Activated T-cell treated with anti-CD3 and anti-CD28 coated beads, Interleukin-2, amount 50 U/mL, for 24 hours (primary cell): ENCODE measurements at regions not wholly inside any gene's neighbourhood (a gene's known extent, or its start where the extent isn't known, plus 50 kb on each side); places are given as distances from the start of the nearest gene placed in this dataset.

ENCODE experiments used
- DNase-seq: peaks from one replicate; pipeline ENCODE4 v3.0.0-alpha.2; 2020
- H3K27ac Mint-ChIP-seq: 2 replicates; pipeline ENCODE4 v1.8.0; 2020; ENCODE audit warnings: mild to moderate bottlenecking, mixed read lengths
- H3K27me3 Mint-ChIP-seq: 2 replicates; pipeline ENCODE4 v1.8.0; 2020; ENCODE audit warnings: mixed read lengths
- H3K36me3 Mint-ChIP-seq: 2 replicates; pipeline ENCODE4 v1.8.0; 2020; ENCODE audit warnings: low read depth, mixed read lengths
- H3K4me1 Mint-ChIP-seq: 2 replicates; pipeline ENCODE4 v1.8.0; 2020; ENCODE audit warnings: low read depth, mixed read lengths
- H3K4me3 Mint-ChIP-seq: 2 replicates; pipeline ENCODE4 v1.8.0; 2020; ENCODE audit warnings: mild to moderate bottlenecking, moderate library complexity, mixed read lengths
- H3K9me3 Mint-ChIP-seq: 2 replicates; pipeline ENCODE4 v1.8.0; 2020; ENCODE audit warnings: mixed read lengths

- Mint-ChIP-seq H3K27me3 (peaks cover 2% of the 10 kb centered on the region), H3K4me3 (no peak overlapping the region), H3K4me1 (no peaks in the 10 kb centered on the region), H3K9me3 (no peaks in the 10 kb centered on the region), H3K36me3 (no peaks in the 10 kb centered on the region), H3K27ac (no peak overlapping the region)
- no peak for DNase-seq
These were observed 176.4 kb upstream of the MYT1L start for GRCh38 chr2:2507417-2507997.

GRCh38 chr2:2506536-2506935, 175.5 kb upstream of the MYT1L start:
- Mint-ChIP-seq H3K4me3 (no peak overlapping the region), H3K4me1 (no peaks in the 10 kb centered on the region), H3K36me3 (no peaks in the 10 kb centered on the region), H3K9me3 (no peaks in the 10 kb centered on the region), H3K27ac (no peak overlapping the region), H3K27me3 (peaks cover 2% of the 10 kb centered on the region)
- DNase-seq, result no peak

- Mint-ChIP-seq H3K27me3 (peaks cover 2% of the 10 kb centered on the region), H3K36me3 (no peaks in the 10 kb centered on the region), H3K9me3 (no peaks in the 10 kb centered on the region), H3K4me1 (no peaks in the 10 kb centered on the region), H3K27ac (no peak overlapping the region), H3K4me3 (no peak overlapping the region)
- no peak for DNase-seq
These were observed 174.5 kb upstream of the MYT1L start for GRCh38 chr2:2505604-2506003.

GRCh38 chr2:2503864-2504418, 172.9 kb upstream of the MYT1L start:
- H3K4me3 Mint-ChIP-seq, result no peak overlapping the region
- H3K4me1 Mint-ChIP-seq, result no peaks in the 10 kb centered on the region
- no peak overlapping the region for H3K27ac Mint-ChIP-seq
- H3K27me3 Mint-ChIP-seq, result peaks cover 2% of the 10 kb centered on the region
- H3K36me3 Mint-ChIP-seq, result no peaks in the 10 kb centered on the region
- no peak for DNase-seq
- H3K9me3 Mint-ChIP-seq, result no peaks in the 10 kb centered on the region

GRCh38 chr2:2502201-2502549, 171.1 kb upstream of the MYT1L start:
- H3K36me3 Mint-ChIP-seq, result no peaks in the 10 kb centered on the region
- no peaks in the 10 kb centered on the region for H3K9me3 Mint-ChIP-seq
- peaks cover 2% of the 10 kb centered on the region for H3K27me3 Mint-ChIP-seq
- no peaks in the 10 kb centered on the region for H3K4me1 Mint-ChIP-seq
- H3K4me3 Mint-ChIP-seq, result no peak overlapping the region
- DNase-seq, result no peak
- H3K27ac Mint-ChIP-seq, result no peak overlapping the region

DNA sequence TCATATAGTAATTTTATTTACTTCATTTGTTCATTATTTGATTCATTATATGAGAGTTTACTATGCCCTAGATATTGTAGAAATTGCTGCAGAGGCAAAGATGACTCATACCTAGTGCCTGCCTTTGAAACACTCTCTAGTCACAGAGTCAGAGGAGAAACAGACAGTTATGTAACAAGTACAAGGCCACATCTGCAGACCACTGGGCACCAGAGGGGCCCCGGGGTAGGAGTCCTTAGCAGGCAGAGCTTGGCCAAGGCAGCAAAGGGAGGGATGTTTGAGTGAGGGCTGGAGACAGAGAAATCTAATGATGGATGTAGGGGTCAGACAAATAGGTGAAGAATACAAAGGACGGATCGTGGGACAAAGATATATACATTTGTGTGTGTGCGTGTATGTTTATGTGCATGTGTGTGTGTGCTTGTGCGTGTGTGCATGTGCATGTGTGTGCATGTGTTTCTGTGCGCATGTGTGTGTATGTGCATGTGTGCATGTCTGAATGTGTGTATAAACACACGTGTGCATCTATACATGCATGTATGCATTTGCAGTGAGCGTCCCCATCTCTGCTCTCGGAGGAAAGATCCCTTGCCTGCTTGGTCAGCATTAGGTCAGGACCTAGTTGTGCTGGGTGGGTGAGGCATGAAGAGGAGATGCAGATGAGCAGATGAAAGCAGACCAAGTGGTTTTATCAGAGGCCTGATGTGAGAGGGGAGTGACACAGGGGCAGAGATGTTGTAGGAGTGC, 170.6 kb upstream of the MYT1L start:
- Mint-ChIP-seq H3K4me3 (no peak overlapping the region), H3K9me3 (no peaks in the 10 kb centered on the region), H3K36me3 (no peaks in the 10 kb centered on the region), H3K27ac (no peak overlapping the region), H3K4me1 (no peaks in the 10 kb centered on the region), H3K27me3 (peaks cover 2% of the 10 kb centered on the region)
- no peak for DNase-seq

- Mint-ChIP-seq H3K4me1 (no peaks in the 10 kb centered on the region), H3K9me3 (no peaks in the 10 kb centered on the region), H3K27me3 (peaks cover 8% of the 10 kb centered on the region), H3K36me3 (no peaks in the 10 kb centered on the region), H3K27ac (no peak overlapping the region), H3K4me3 (no peak overlapping the region)
- DNase-seq, result no peak
These were observed 164.5 kb upstream of the MYT1L start for GRCh38 chr2:2495606-2496005.

DNA sequence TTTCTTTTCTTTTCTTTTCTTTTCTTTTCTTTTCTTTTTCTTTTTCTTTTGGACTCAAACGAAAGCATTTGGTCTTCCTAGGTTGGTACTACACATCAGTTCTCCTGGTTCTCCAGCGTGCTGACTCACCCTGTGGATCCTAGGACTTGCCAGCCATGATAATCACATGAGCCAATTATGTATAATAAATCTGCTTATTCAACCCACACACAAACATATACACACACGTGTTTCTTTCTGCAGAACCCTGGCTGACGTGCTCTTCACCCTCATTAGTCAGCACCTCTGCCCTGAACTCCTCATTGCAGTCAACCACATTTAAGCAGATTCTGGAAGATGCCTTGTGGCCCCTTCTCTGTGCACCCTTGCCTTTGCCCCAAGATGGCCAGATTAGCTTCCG, 162.4 kb upstream of the MYT1L start:
- H3K27ac Mint-ChIP-seq, result no peak overlapping the region
- H3K9me3 Mint-ChIP-seq, result no peaks in the 10 kb centered on the region
- H3K4me3 Mint-ChIP-seq, result no peak overlapping the region
- H3K27me3 Mint-ChIP-seq, result peaks cover 11% of the 10 kb centered on the region
- H3K36me3 Mint-ChIP-seq, result no peaks in the 10 kb centered on the region
- no peaks in the 10 kb centered on the region for H3K4me1 Mint-ChIP-seq
- no peak for DNase-seq

DNA sequence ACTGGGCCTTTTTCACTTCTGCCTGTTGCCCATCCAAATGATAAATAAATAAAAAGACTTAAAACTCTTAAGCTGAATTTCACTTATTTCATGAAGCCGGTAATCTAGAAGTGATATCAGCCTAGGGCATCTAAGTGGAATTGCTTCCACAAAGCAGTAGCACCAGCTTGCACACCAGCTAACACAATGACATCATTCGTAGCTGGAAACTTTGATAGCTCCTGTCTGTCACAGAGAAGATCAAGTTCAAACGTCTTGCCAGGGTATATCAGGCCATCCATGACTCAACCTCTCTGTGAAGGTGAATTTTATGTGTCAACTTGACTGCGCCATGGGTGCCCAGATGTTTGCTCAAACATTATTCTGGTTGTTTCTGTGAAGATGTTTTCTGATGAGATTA, 161.7 kb upstream of the MYT1L start:
- Mint-ChIP-seq H3K27ac (no peak overlapping the region), H3K27me3 (peaks cover 11% of the 10 kb centered on the region), H3K9me3 (no peaks in the 10 kb centered on the region), H3K4me3 (no peak overlapping the region), H3K4me1 (no peaks in the 10 kb centered on the region), H3K36me3 (no peaks in the 10 kb centered on the region)
- no peak for DNase-seq

- no peak for DNase-seq
- peaks cover 11% of the 10 kb centered on the region for H3K27me3 Mint-ChIP-seq
- no peak overlapping the region for H3K27ac Mint-ChIP-seq
- no peak overlapping the region for H3K4me3 Mint-ChIP-seq
- no peaks in the 10 kb centered on the region for H3K4me1 Mint-ChIP-seq
- H3K36me3 Mint-ChIP-seq, result no peaks in the 10 kb centered on the region
- no peaks in the 10 kb centered on the region for H3K9me3 Mint-ChIP-seq
These were observed 160.9 kb upstream of the MYT1L start for GRCh38 chr2:2491964-2492363.

- Mint-ChIP-seq H3K4me1 (no peaks in the 10 kb centered on the region), H3K4me3 (no peak overlapping the region), H3K36me3 (no peaks in the 10 kb centered on the region), H3K27ac (no peak overlapping the region), H3K27me3 (peaks cover 10% of the 10 kb centered on the region), H3K9me3 (peaks cover 3% of the 10 kb centered on the region)
- no peak for DNase-seq
These were observed 153.2 kb upstream of the MYT1L start for GRCh38 chr2:2484301-2484700.

DNA sequence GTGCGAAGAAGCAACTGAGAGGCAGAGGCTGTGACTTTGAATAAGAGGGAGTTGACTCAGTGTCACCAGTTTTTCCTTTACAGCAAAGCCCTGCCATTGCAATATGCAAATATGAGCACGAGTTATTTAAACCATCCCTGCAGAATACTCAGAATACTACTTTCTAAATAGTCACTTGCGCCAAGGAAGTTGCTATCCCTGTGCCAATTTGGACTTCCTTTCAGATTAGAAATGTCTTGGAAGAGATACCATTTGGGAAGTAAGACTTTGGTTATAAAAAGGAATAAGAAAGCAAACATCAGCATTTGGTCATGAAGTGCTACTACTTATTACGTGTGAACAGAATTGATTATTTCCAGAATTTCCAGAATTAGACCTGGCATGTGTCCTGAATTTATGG, 151.8 kb upstream of the MYT1L start:
- Mint-ChIP-seq H3K9me3 (peaks cover 3% of the 10 kb centered on the region), H3K27me3 (peaks cover 10% of the 10 kb centered on the region), H3K4me1 (no peaks in the 10 kb centered on the region), H3K27ac (no peak overlapping the region), H3K36me3 (no peaks in the 10 kb centered on the region), H3K4me3 (no peak overlapping the region)
- no peak for DNase-seq

DNA sequence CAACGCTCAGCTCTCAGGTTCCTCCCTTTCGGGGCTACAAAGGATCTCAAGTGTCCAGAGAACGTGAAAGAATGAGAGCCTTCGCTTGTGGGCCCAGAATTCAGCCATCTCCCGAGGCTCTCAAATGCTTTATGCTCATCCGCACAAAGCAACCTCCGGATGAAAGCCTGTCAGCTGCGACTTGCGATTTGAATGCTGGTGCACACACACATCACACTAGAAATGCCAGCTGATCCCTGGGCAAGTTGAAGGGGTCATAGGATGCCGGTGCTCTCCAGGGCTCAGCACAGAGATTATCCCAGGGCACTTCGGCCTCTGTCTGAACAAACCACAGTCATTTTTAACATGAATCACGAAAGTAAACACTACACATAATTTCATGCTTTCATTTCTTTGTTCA, 141.8 kb upstream of the MYT1L start:
- Mint-ChIP-seq H3K27ac (no peak overlapping the region), H3K4me3 (no peak overlapping the region)

GRCh38 chr2:2472044-2472443, 141.0 kb upstream of the MYT1L start:
- no peak overlapping the region for H3K4me3 Mint-ChIP-seq
- H3K27me3 Mint-ChIP-seq, result peaks cover 7% of the 10 kb centered on the region
- no peaks in the 10 kb centered on the region for H3K4me1 Mint-ChIP-seq
- H3K9me3 Mint-ChIP-seq, result no peaks in the 10 kb centered on the region
- H3K36me3 Mint-ChIP-seq, result no peaks in the 10 kb centered on the region
- no peak for DNase-seq
- no peak overlapping the region for H3K27ac Mint-ChIP-seq

More for the DNA sequence above, 141.8 kb upstream of the MYT1L start:
- Mint-ChIP-seq H3K9me3 (no peaks in the 10 kb centered on the region), H3K36me3 (no peaks in the 10 kb centered on the region), H3K27me3 (peaks cover 7% of the 10 kb centered on the region), H3K4me1 (no peaks in the 10 kb centered on the region)
- DNase-seq, result no peak

GRCh38 chr2:2466534-2466933, 135.5 kb upstream of the MYT1L start:
- H3K27me3 Mint-ChIP-seq, result peaks cover 13% of the 10 kb centered on the region
- no peaks in the 10 kb centered on the region for H3K4me1 Mint-ChIP-seq
- H3K4me3 Mint-ChIP-seq, result no peak overlapping the region
- H3K36me3 Mint-ChIP-seq, result no peaks in the 10 kb centered on the region
- DNase-seq, result no peak
- H3K27ac Mint-ChIP-seq, result no peak overlapping the region
- no peaks in the 10 kb centered on the region for H3K9me3 Mint-ChIP-seq
